ENCODE measurements at regions not wholly inside any gene's neighbourhood (a gene's known extent, or its start where the extent isn't known, plus 50 kb on each side); places are given as distances from the start of the nearest gene placed in this dataset.

DNA sequence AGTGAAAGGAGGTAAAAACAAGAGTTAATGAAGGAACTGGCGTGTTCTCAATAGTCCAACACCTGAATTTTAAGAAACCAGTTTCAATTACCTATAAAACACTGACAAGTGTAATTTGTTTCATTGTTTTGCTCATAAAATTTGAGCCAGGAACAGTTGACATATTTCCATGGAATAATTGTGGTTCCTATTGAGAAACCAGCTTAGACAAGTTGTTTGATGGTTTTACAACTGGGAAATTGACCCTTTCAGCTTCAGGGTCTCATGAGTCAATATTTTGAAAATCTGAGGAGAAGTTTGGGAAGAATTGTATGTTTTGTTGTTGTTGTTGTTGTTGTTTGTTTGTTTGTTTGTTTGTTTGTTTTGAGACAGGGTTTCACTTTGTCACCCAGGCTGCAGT lies 69.1 kb upstream of the GADD45A start:
- SMC1A ChIA-PET (ENCODE audit: uncharacterized antibody, unreplicated experiment) = interaction anchor here (1.0 kb wide), 1 partner anchor 34 kb away, joined by 3 read pairs; no protein-coding TSS in a partner anchor
- Histone ChIP-seq H4K20me1 (ENCODE audit: control insufficient read depth, insufficient read depth) (no peaks in the 10 kb centered on the region), H3K36me3 (ENCODE audit: control insufficient read depth in 2 of 2, insufficient read depth in 2 of 2, low read length in 1 of 2) (no peaks in the 10 kb centered on the region), H3K9me3 (replicated peaks; ENCODE audit: control insufficient read depth, insufficient read depth, low read length) (no peaks in the 10 kb centered on the region), H3K79me2 (ENCODE audit: control insufficient read depth, insufficient read depth, low read length) (no peaks in the 10 kb centered on the region), H3K9ac (ENCODE audit: control insufficient read depth, insufficient read depth, low read length) (no peak overlapping the region), H2AFZ (ENCODE audit: control insufficient read depth, low read depth, low read length) (no peak overlapping the region), H3K27me3 (replicated peaks in 1 of 2; ENCODE audit: control insufficient read depth in 2 of 2, insufficient read depth in 2 of 2, low read length in 1 of 2) (no peaks in the 10 kb centered on the region), H3K4me3 (no peak overlapping the region), H3K4me1 (ENCODE audit: control insufficient read depth, insufficient read depth, low read length) (no peaks in the 10 kb centered on the region), H3K4me2 (ENCODE audit: control insufficient read depth, insufficient read depth) (no peak overlapping the region), H3K27ac (ENCODE audit: control insufficient read depth, insufficient read depth) (no peak overlapping the region)
- ATAC-seq (no peak), FAIRE-seq (no peak), DNase-seq (ENCODE audit: low read depth, low spot score) (no peak)
- CTCF ChIA-PET = interaction anchor here (0.6 kb wide), 1 partner anchor 1706 kb away, joined by 3 read pairs; no protein-coding TSS in a partner anchor
- 0% methylated on average over 1 of the region's 1 CpG for WGBS (ENCODE audit: insufficient coverage, insufficient replicate concordance, low lambda C conversion rate, missing lambda C conversion rate)
- intact Hi-C loops (cut with micrococcal nuclease; ENCODE audit: unreplicated experiment) = no loop called here
- in situ Hi-C loops (cut with MboI) = no loop called here
- POLR2A ChIA-PET = no interaction called here
- RAD21 ChIA-PET (ENCODE audit: unreplicated experiment) = no interaction called here
- TF ChIP-seq, protein P1, sequence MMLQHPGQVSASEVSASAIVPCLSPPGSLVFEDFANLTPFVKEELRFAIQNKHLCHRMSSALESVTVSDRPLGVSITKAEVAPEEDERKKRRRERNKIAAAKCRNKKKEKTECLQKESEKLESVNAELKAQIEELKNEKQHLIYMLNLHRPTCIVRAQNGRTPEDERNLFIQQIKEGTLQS (IDR thresholded peaks at IDR 0.05; ENCODE audit: borderline replicate concordance, extremely low read depth, low read depth, low read length) = no peak
- TF ChIP-seq KAT2A (conservative IDR thresholded peaks at IDR 0.05; ENCODE audit: control insufficient read depth, low read depth, low read length) = no peak
- TF ChIP-seq, protein P2, sequence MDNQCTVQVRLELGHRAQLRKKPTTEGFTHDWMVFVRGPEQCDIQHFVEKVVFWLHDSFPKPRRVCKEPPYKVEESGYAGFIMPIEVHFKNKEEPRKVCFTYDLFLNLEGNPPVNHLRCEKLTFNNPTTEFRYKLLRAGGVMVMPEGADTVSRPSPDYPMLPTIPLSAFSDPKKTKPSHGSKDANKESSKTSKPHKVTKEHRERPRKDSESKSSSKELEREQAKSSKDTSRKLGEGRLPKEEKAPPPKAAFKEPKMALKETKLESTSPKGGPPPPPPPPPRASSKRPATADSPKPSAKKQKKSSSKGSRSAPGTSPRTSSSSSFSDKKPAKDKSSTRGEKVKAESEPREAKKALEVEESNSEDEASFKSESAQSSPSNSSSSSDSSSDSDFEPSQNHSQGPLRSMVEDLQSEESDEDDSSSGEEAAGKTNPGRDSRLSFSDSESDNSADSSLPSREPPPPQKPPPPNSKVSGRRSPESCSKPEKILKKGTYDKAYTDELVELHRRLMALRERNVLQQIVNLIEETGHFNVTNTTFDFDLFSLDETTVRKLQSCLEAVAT (IDR thresholded peaks at IDR 0.05) = no peak
- TF ChIP-seq SUZ12 (IDR thresholded peaks at IDR 0.05; ENCODE audit: unreplicated experiment) = no peak
- no peak for TF ChIP-seq BMI1 (IDR thresholded peaks at IDR 0.05; ENCODE audit: borderline replicate concordance)
- TF ChIP-seq NRF1 (conservative IDR thresholded peaks at IDR 0.05; ENCODE audit: low read depth, low read length) = no peak
- TF ChIP-seq PAX8 (IDR thresholded peaks at IDR 0.05) = no peak
- no peak for TF ChIP-seq ZNF384 (IDR thresholded peaks at IDR 0.05; ENCODE audit: borderline replicate concordance, low read depth, low read length)
- no peak for TF ChIP-seq NFXL1 (IDR thresholded peaks at IDR 0.05; ENCODE audit: borderline replicate concordance)
- no peak for TF ChIP-seq POU2F2 (IDR thresholded peaks at IDR 0.05; ENCODE audit: borderline replicate concordance, low read depth, low read length)
- TF ChIP-seq CBX5 (IDR thresholded peaks at IDR 0.05; ENCODE audit: low read depth) = no peak
- TF ChIP-seq SIX5 (IDR thresholded peaks at IDR 0.05; ENCODE audit: low read depth, low read length, severe bottlenecking) = no peak
- BruUV-seq (replicated peaks) = no TSS peak

Measured in GM12878 (cell line).